ENCODE measurements at regions not wholly inside any gene's neighbourhood (a gene's known extent, or its start where the extent isn't known, plus 50 kb on each side); places are given as distances from the start of the nearest gene placed in this dataset.

DNA sequence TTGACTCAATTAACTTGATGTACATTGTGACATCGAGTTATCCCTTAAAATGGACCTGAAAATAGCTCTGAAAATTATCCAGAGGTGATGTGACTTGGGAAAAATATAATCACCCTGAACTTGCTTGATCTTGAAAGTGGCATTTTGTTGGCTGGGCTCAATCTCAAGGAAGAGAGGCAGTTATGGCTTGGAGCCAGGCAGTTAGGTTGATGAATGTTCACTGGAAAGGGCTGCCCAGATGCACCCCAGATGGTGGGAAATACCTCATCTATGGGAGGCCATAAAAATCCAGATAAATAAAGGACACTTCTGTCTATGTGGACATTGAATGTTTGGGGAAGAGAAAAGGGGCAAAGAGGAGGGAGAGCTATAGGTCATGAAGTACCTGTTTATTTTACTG is 55.7 kb upstream of the OR5AN1 start:
- DNase-seq (ENCODE audit: low read depth), result no peak

DNA sequence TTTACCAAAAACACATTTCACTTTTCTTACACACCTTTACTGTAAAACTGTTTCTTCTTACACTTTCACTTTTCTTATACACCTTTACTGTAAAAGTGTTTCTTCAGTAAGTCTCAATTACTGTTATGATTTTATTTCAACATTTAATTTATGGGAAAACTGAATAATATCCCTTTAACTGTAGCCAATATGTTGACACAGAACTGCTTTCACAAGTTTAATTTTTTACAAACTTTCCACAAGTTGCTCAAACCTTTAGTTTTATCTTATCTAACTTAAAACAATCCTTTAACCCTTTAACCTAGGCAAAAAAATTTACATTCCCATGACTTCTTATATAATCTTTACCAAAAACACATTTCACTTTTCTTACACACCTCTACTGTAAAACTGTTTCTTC is 63.3 kb upstream of the OR5AN1 start:
- DNase-seq (ENCODE audit: low read depth), result no peak

DNA sequence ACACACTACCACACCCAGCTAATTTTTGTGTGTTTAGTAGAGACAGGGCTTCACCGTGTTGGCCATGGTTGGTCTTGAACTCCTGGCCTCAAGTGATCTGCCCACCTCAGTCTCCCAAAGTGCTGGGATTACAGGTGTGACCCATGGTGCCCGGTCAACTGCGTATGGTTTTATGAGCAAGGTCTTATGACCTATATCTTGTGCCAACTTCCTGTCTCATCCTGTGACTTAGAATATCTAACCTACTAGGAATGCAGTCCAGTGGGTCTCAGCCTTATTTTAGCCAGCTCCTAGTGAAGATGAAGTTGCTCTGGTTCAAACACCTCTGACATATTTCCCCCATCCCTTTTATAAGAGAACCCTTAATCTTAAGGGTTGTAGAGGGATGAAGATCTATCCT is 66.1 kb upstream of the OR5AN1 start:
- no peak for DNase-seq (ENCODE audit: low read depth)

- no peak for DNase-seq (ENCODE audit: low read depth)
These were observed 67.5 kb upstream of the OR5AN1 start for GRCh38 chr11:59291228-59291627.

DNA sequence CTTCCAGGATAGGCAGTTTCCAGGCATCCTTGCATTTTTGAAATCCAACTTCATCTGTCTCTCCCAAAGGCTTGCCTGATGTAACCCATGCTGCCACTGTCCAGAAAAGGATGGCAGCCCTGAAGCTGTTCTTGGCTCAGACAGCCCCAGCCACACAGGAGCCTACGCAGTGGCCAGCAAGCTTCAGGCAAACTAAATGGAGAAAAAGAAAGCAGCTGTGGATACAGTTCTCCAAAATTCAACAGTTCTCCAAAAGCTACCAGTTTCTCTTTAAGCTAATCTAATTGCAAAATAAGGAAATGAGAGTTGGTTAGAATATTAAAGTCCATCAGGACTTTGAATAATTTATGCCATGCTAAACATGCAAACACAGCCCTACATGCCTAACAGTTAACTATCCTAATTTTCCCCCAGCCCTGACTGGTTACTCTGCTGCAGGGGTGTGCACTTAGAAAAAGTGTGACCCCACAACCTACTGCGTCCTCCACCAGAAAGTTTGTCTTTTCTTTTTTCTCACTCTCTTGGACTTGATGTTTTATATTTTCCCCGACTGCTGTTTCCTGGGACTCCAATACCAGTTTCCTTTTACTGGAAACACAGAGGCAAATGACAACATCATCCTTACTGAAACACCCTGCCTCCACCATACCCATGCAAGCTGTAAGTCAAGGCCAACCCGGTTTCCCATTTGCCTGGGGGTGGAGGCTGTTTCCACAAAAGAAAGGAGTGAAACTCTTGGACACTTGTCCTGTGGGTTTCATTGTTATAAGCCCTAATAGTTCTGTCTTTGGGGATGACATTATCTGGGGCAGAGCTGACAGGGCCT is 69.1 kb upstream of the OR5AN1 start:
- no peak for DNase-seq (ENCODE audit: low read depth)

DNA sequence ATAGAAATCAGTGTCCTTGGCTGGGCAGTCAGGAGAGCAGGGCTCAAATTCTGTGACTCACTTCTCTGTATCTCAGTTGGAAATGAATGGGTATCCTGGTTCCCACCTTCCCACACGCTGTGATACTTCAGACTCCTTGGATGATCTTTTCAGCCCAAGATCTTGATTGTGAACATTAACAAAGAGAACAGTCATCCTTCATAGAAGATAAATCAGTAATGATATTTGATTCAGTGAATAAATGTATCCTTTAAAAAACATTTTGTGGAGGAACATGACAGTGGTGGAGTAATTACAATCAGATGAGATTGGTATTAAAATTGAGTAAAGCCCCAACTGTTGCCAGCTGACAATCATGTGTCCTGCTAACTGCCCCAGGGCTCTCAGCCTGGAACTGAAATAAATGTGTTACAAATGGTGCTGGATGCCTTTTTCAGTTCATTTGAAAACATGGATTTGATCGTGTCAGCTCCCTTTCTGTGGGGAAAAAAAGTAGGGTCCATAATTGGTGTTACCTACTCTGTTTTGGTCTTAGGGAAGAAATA is 72.9 kb upstream of the OR5AN1 start:
- no peak for DNase-seq (ENCODE audit: low read depth)

DNA sequence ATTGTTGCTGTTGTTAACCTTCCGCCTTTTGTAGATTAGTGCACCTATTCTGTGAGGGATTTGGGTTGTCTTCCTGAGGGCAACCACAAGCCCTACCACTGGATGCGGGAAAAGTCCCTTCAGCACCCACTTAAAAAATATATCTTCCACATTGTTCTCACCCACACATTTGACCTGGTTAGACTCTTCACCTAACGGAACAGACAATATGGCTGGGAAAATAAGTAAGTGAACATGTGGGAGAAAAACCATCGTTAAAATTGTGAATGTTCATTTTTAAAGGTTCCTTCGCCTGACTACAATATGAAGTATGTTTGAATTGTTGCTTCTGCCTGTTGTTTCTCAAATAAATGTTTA is 72.0 kb upstream of the MPEG1 start:
- no peak for DNase-seq (ENCODE audit: low read depth)

DNA sequence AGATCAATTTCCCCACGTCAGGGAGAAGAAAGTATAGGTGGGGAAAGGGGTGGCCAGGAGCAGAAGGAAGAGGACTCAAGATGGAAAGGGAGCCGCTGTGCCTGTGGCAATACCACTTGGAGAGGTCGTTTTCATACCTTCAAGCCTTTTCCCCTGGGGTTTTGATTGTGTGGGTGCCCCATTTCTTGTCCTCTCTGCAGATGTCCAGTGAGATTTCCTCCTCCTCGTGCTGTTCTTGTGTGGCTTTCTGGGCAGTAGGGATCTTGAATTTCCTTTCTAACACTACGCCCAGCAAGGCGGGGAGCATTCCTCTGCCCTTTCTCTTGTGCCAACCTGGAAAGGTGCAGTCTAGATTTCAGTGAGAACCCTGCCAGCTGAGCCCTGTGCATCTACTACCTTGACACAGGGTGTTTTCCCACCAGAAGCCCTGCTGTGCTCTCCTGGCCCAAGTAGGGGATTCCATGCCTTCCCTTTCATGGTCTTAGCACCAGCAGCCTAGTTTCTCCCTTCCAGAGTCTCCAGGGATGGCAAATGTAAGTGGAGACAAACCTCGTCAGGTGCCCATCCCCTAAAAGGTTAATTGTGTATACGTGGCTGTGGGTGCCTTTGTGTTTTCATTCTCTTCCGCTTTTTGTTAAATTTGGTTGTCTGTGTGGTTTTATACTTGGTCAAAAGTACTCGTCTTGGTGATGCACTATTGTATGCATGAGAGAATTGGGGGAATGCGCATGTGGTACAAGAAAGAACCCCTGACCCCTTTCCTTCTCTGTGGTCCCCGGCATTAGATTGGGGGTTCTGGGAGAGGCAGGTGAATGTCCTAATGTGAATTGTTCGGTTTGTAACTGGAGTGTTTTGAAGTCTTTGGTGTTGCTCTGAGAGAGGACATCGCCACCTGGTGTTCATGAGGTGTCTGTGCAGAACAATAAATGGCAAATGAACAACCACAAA is 71.4 kb upstream of the MPEG1 start:
- DNase-seq (ENCODE audit: low read depth), result peak; percentile 34

DNA sequence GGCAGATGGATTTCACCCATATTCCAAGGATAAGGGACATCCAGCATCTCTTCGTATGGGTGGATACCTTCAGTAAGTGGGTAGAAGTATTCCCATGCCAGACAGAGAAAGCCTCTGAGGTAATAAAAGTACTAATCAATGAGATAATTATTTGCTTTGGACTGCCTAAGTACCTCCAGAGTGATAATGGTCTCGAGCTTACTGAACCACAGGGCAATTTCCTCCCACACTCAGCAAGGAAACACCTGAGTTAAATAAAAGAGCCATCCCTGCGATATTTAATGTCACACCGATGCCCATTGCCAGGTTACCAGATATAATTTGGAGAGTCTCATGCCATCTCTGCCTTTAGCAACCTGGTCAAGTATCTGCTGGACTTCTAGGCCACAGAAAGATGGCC is 70.6 kb upstream of the MPEG1 start:
- DNase-seq (ENCODE audit: low read depth), result no peak

- DNase-seq (ENCODE audit: low read depth), result no peak
These were observed 68.5 kb upstream of the MPEG1 start for GRCh38 chr11:59281177-59281576.

DNA sequence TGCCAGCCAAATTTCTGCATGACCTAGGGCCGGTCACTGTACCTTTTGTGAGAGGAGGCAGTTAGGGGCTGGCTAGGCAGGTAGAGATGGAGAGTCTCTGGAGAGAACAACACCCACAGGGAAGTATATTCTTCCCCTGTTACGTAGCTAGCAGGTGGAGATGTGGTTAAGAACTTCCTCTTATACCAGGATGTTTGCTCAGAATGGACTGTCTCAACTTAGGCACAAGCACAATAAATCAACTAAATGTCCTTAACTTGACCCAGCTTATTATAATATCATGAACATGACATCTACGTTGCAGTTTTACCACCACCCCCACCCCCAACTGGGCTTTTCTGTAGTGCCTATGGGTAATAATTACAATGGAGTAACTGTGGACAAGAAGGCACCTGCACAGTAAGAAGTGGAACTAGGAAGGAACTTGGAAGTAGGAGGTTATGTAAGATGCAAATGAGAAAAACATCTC is 60.7 kb upstream of the MPEG1 start:
- no peak for DNase-seq (ENCODE audit: low read depth)

- no peak for DNase-seq (ENCODE audit: low read depth)
These were observed 60.1 kb upstream of the MPEG1 start for GRCh38 chr11:59272771-59273372.

DNA sequence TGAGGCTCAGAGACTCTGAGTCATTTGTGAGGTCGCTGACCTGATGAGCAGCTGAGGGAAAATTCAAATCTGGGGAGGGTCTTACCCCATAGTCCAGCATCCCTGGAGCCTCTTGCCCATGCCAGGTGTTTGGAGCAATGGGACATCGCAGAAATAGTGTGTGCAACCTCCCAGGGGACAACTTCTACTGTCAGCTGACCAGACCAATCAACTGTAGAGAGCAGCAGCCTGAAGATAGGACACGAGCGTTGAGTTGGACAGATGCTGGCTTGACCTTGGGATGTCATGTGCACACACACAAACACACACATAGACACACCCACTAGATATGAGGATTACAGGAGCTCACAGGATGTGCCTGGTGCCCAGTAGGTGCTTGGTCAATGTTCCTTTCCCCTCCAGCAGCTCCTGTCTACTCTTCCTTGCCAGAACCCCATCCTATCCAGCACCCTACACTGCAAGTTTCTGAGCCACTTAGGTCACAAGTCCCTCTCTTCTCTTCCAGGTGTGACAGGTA is 59.1 kb upstream of the MPEG1 start:
- no peak for DNase-seq (ENCODE audit: low read depth)

DNA sequence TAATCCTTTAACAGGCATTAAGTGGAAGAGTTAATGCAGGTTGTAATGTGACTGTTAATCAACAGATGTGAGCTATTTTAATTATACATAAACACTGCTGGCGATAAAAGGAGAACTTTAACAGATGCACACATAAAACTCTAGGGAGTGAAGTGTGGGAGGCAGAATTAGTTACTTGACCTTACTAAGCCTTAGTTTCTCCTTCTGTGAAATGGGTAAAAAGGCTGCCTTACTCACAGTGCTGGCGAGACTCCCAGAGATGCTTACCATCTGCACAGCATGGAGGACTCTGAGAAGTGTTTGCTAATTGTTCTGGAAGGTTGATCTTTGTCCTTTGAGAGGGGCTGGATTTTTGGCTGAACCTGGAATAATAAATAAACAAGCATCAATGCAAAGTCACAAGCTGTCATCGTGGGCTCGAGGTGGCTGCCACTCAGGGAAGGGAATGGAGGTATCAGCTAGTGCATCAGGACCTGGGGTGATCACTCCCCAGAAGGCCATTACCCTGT is 58.6 kb upstream of the MPEG1 start:
- no peak for DNase-seq (ENCODE audit: low read depth)

- no peak for DNase-seq (ENCODE audit: low read depth)
These were observed 55.2 kb upstream of the MPEG1 start for GRCh38 chr11:59267736-59268475.

- no peak for DNase-seq (ENCODE audit: low read depth)
These were observed 54.5 kb upstream of the MPEG1 start for GRCh38 chr11:59267196-59267595.

- no peak for DNase-seq (ENCODE audit: low read depth)
These were observed 53.8 kb upstream of the MPEG1 start for GRCh38 chr11:59266491-59266890.

- DNase-seq (ENCODE audit: low read depth), result no peak
These were observed 53.0 kb upstream of the MPEG1 start for GRCh38 chr11:59265735-59266134.

- DNase-seq (ENCODE audit: low read depth), result no peak
These were observed 52.0 kb upstream of the MPEG1 start for GRCh38 chr11:59264736-59265135.

GRCh38 chr11:59263225-59263894 is 50.6 kb upstream of the MPEG1 start:
- no peak for DNase-seq (ENCODE audit: low read depth)

All from LHCN-M2 (cell line).